Activated CD4-positive, alpha-beta T cell treated with anti-CD3 and anti-CD28 coated beads, Interleukin-2, amount 10 ng/mL, durations not matched to agents 24 days and 14 days (primary cell): ENCODE measurements at regions not wholly inside any gene's neighbourhood (a gene's known extent, or its start where the extent isn't known, plus 50 kb on each side); places are given as distances from the start of the nearest gene placed in this dataset.

ENCODE experiments used
- DNase-seq: peaks from one replicate; pipeline ENCODE4 v3.0.0; 2022
- H3K27ac Mint-ChIP-seq: one replicate; pipeline ENCODE4 v1.8.0; 2022; ENCODE audit warnings: mild to moderate bottlenecking, mixed read lengths
- H3K27me3 Mint-ChIP-seq: one replicate; pipeline ENCODE4 v1.8.0; 2022; ENCODE audit warnings: mixed read lengths
- H3K36me3 Mint-ChIP-seq: one replicate; pipeline ENCODE4 v1.8.0; 2022; ENCODE audit warnings: low read depth, mild to moderate bottlenecking, mixed read lengths
- H3K4me1 Mint-ChIP-seq: one replicate; pipeline ENCODE4 v1.8.0; 2021; ENCODE audit warnings: mixed read lengths
- H3K4me3 Mint-ChIP-seq: one replicate; pipeline ENCODE4 v1.8.0; 2022; ENCODE audit warnings: mild to moderate bottlenecking, moderate library complexity, mixed read lengths
- H3K9me3 Mint-ChIP-seq: one replicate; pipeline ENCODE4 v1.8.0; 2021; ENCODE audit warnings: mixed read lengths
- intact Hi-C: fragments of 100-400 bp; cut with micrococcal nuclease; formaldehyde crosslinking; loops from one replicate; pipeline ENCODE4 v1.15.1; 2023

DNA sequence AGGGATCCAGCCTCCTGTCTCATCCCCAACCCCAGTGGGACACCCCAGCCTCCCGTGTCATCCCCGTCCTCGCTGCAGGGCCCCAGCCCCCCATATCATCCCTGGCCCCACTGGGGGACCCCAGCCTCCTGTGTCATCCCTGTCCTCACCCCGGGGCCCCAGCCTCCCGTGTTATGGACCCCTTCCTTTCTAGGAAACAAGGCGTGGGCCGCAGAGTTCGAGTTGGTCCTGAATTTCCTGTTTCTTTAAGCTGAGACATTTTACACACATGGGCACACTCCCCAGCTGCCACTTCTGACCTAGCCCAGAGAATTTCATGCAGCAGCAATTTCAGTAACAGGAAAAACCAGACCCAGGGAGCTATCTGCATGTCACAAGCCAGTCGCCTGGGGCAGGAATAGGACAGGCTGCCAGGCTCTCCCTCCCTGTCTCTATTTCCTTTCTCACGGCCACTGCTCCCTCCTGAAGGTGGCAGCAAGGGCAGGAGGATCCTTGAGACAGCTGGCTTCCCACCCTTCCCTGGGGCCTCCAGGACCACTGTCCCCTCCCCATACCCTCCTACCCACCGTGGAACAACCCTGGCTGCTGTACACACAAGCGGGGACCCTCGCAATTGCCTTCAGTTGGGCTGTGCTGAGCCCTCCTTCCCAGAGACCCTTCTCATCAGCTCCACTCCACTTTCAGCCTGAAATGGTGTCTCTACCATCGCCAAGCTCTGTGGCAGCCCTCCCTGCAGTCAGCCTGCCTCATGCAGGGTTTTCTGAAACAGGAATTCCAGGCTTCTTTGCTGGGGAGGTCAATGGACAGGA lies 141.9 kb upstream of the ID2 start:
- Mint-ChIP-seq H3K4me1 (peaks cover 81% of the 10 kb centered on the region), H3K27me3 (no peaks in the 10 kb centered on the region), H3K4me3 (peak overlapping the region; percentile 60), H3K9me3 (no peaks in the 10 kb centered on the region), H3K36me3 (no peaks in the 10 kb centered on the region), H3K27ac (peak overlapping the region; percentile 99)
- intact Hi-C loops: loop anchor here (5.0 to 10.0 kb wide), 4 partner anchors 555 to 1013 kb away; no protein-coding TSS in a partner anchor
- no peak for DNase-seq

DNA sequence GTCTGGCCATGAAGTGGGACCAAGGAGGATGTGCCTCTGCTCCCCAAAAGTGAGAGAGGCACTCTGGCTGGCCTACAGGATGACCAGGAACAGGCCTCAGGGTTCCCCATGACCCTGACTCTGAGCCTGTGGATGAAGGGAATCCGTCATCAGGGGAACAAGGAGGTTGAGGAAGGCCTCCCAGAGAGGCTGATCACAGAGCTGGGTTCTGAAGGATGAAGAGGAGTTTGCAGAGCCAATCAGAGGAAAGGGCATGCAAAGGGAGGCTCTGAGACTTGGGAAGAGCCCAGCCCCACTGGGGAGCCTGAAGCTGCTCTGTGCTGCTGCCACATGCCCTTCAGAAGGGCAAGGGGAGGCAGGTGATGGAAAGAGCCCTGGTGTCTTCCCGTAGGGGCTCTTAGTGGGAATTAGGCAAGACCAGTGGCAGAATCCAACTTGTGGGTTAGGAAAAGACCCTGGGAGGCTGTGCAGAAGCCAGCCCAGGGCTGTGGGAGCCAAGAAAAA lies 141.3 kb upstream of the ID2 start:
- H3K9me3 Mint-ChIP-seq: no peaks in the 10 kb centered on the region
- H3K4me3 Mint-ChIP-seq: peak overlapping the region; percentile 60
- no peak for DNase-seq

DNA sequence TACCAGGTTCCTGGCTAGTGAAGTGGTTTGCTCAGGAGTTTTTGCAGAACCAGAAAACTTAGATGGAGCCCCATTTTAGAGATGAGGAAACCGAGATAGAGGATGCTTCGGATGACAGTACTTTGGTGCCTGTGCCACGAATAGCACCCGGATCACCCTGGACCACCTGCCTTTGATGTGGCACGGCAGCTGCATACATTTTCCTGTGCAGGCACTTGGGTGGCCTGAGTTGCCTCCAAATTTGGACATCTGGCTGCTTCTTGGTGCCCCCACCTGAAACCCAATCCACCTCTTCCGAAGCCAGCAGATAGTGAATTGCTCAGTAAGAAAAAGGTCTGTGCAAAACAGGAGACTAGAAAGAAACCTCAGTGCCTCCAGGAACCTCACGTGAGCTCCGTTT lies 140.6 kb upstream of the ID2 start:
- Mint-ChIP-seq H3K27ac (peak overlapping the region; percentile 99), H3K36me3 (no peaks in the 10 kb centered on the region), H3K4me1 (peaks cover 85% of the 10 kb centered on the region), H3K27me3 (no peaks in the 10 kb centered on the region), H3K9me3 (no peaks in the 10 kb centered on the region), H3K4me3 (peak overlapping the region; percentile 60)
- peak; percentile 66 for DNase-seq
- intact Hi-C loops: loop anchor here (5.0 to 10.0 kb wide), 4 partner anchors 556 to 1014 kb away; no protein-coding TSS in a partner anchor

More for the DNA sequence above, 141.3 kb upstream of the ID2 start:
- H3K4me1 Mint-ChIP-seq: peaks cover 88% of the 10 kb centered on the region
- H3K27me3 Mint-ChIP-seq: no peaks in the 10 kb centered on the region
- H3K27ac Mint-ChIP-seq: peak overlapping the region; percentile 99
- intact Hi-C loops: loop anchor here (5.0 to 10.0 kb wide), 4 partner anchors 556 to 1013 kb away; no protein-coding TSS in a partner anchor
- no peaks in the 10 kb centered on the region for H3K36me3 Mint-ChIP-seq

DNA sequence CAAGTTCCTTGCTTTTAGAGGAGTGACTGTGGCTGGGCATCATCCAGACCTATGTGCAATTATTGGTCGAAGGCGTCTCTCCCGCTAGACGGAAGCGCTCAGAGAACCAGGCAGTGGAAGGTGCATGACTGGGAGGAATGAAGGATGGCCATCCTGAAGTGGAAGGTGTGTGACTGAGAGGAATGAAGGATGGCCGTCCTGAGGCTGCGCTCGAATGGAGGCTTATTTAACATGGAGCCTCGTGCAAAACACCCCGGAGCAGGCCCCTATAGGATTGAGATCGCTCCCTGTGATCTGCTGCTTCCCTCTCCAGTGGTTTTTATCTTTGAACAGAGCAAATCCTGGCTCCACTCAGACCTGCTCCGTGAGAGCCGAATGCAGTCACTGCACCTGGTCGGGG lies 140.2 kb upstream of the ID2 start:
- Mint-ChIP-seq H3K4me1 (peaks cover 85% of the 10 kb centered on the region), H3K9me3 (no peaks in the 10 kb centered on the region), H3K27ac (peak overlapping the region; percentile 99), H3K27me3 (no peaks in the 10 kb centered on the region), H3K36me3 (no peaks in the 10 kb centered on the region), H3K4me3 (peak overlapping the region; percentile 74)
- intact Hi-C loops: loop anchor here (2.0 to 10.0 kb wide), 7 partner anchors 53 to 1111 kb away; no protein-coding TSS in a partner anchor
- DNase-seq: no peak

DNA sequence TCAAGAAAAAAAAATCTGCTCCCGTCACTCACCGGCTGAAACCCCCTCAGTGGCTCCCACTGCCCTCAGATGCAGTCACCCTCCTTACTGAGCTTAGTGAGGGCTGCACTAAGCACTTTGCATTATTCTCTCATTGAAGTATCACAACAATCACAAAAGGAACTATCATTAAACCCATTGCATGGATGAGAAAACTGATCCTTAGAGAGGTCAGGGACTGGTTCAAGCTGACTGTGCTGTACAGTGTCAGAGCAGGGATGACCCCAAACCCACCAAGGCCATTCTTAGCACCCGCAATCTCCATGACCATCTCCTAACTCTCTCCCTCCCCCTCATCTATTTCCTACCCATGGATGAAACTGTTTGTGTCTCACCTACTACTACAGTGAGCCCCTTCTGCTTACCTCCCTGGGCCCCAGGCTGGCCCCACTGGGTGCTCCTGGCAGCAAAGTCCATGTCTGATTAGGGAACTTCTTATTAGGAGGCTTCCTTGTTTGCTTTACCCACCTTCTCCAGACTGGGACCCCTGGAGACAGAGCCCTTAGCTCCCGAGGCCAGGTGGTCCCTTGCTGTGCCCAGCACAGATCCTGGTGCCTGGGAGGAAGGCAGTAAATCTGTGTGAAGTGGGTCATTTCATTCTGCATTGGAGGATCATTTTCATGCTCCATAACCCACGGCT lies 139.3 kb upstream of the ID2 start:
- Mint-ChIP-seq H3K36me3 (no peaks in the 10 kb centered on the region), H3K4me3 (peak overlapping the region; percentile 74), H3K4me1 (peaks cover 89% of the 10 kb centered on the region), H3K27ac (peak overlapping the region; percentile 99), H3K27me3 (no peaks in the 10 kb centered on the region), H3K9me3 (no peaks in the 10 kb centered on the region)
- intact Hi-C loops: loop anchor here (1.0 to 10.0 kb wide), 22 partner anchors 27 to 1112 kb away; no protein-coding TSS in a partner anchor
- no peak for DNase-seq

DNA sequence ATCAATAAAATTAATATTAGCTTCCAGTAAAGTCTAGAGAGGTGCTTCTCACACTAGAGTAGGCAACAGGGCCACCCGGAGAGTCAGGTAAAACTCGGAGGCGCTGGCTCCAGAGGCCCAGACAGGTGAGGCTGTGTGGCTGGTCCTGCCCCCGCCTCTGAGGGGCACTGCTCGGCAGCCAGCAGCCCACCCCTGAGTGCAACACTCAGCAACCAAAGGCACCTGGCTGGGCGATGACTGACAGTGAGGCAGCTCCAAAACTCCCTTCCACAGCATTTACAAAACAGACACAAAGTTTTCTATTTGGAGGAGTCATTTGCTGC lies 138.8 kb upstream of the ID2 start:
- H3K4me3 Mint-ChIP-seq: peak overlapping the region; percentile 74
- intact Hi-C loops: loop anchor here (1.0 to 10.0 kb wide), 22 partner anchors 28 to 1112 kb away; no protein-coding TSS in a partner anchor
- peaks cover 89% of the 10 kb centered on the region for H3K4me1 Mint-ChIP-seq
- no peaks in the 10 kb centered on the region for H3K27me3 Mint-ChIP-seq
- peak overlapping the region; percentile 99 for H3K27ac Mint-ChIP-seq
- no peak for DNase-seq
- no peaks in the 10 kb centered on the region for H3K36me3 Mint-ChIP-seq
- H3K9me3 Mint-ChIP-seq: no peaks in the 10 kb centered on the region

DNA sequence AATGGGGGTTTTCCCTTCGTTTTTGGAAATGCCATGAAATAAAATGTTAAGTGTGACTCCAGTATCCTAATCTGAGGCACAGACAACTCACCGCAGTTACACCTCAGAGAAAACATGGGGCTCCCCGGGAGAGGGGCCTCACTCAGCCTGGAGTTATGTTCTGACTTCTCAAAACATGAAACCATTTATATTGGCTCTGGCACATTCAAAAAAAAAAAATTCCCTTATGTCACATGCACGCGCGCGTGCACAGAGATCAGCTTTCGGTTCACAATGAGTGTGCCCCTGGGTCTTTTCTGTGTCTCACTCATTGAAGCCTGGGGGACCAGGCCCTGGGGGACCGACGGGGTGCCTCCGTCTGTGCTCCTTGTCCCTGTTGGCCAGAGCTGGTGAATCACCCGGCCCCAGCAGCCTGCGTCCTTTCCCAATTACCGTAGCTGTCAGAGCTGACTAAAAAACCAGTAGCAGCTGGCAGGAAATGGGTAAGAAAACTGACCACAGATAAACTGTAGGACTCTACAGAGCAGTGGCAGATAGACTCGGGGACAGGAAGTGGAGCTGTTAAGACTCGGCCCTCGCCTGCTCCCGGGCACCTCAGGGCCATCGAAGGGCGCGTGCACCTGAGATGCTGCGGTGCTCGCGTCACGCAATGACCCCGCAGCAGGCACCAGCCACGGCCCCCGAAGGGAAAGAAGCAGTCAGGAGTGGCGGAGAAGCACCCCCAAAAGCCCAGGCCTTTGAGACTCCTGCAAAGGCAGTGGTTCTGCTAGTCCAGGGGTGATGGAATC lies 138.3 kb upstream of the ID2 start:
- H3K9me3 Mint-ChIP-seq: no peaks in the 10 kb centered on the region

DNA sequence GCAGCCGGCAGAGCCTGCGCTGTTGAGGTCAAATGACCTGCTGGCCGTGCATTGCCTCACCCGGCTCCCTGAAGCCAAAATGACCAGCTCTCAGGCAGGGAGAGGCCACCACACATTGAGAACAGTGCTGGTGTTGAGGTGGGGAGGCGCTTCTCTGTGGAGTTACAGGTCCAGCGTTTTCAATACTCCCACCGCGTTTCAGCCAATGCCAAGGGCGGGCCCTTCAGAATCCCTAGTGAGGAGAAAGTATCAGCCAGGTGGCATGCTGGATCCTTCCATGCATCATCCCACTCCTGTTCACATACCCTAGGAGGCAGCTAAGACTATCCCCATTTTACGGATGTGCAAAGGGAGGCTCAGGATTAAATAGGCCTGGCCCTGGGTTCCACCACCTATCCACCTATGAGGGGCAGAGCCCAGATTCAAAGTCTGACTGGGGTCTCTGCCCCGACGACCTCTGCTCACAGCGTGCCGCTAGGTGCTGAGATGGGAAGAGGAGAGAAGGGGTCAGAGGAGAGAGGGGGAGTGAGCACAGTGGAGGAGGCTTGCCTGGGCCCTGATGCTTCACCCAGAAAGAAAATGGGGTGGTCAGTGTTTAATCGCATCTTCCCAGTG lies 137.6 kb upstream of the ID2 start:
- H3K27me3 Mint-ChIP-seq: no peaks in the 10 kb centered on the region
- peak overlapping the region; percentile 64 for H3K4me3 Mint-ChIP-seq
- intact Hi-C loops: loop anchor here (2.0 to 10.0 kb wide), 6 partner anchors 33 to 1107 kb away; no protein-coding TSS in a partner anchor
- H3K27ac Mint-ChIP-seq: peak overlapping the region; percentile 99
- H3K36me3 Mint-ChIP-seq: no peaks in the 10 kb centered on the region
- H3K4me1 Mint-ChIP-seq: peaks cover 84% of the 10 kb centered on the region
- DNase-seq: no peak
- H3K9me3 Mint-ChIP-seq: no peaks in the 10 kb centered on the region

More for the DNA sequence above, 138.3 kb upstream of the ID2 start:
- H3K36me3 Mint-ChIP-seq: no peaks in the 10 kb centered on the region
- peak overlapping the region; percentile 99 for H3K27ac Mint-ChIP-seq
- intact Hi-C loops: loop anchor here (1.0 to 10.0 kb wide), 24 partner anchors 28 to 1113 kb away; no protein-coding TSS in a partner anchor
- H3K27me3 Mint-ChIP-seq: no peaks in the 10 kb centered on the region
- peak; percentile 91 for DNase-seq
- H3K4me3 Mint-ChIP-seq: peak overlapping the region; percentile 74
- H3K4me1 Mint-ChIP-seq: peaks cover 85% of the 10 kb centered on the region

DNA sequence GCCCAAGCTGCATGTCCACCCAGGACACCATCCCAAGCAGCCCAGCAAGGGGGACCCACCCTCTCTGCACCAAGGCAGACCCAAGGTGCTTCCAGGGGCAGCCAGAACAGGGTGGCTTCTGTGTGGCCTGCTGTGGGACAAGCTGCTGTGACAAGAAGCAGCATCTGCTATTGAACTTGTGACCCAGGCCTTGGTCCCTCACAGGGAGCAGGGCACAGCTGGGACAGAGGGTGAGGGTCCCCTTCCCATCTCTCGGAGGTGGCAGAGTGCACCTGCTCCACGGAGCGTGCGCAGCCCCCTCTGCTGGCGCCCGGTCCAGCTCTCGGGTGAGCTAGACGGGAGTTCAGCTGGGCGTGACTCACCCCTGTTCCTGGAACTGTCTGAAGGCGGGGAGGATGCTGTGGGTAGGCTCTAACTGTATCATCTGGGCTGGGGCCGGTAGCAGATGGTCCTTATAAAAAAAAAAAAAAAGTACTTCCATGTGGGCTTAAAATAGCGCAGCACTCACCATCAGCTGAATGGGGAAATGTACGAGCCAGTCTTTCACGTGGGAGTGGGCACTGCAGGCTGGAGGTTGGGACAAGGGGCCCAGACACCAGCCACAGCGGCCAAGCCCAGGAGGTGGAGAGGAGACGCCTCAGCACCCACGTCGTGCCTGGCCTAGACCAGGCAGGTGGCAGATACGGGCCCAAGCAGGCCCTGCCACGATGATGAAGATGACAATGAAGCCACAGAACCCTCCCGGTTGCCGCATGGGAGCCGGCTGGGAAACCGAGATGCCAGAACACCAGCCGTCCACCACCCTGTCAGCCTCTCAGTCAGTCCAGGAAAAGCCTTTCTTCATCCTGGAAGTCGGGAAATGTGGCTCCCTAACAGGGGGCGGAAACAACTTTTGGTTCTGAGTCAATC lies 136.8 kb upstream of the ID2 start:
- Mint-ChIP-seq H3K27me3 (no peaks in the 10 kb centered on the region), H3K4me3 (peak overlapping the region; percentile 64), H3K9me3 (no peaks in the 10 kb centered on the region), H3K27ac (peak overlapping the region; percentile 99), H3K4me1 (peaks cover 80% of the 10 kb centered on the region), H3K36me3 (no peaks in the 10 kb centered on the region)
- DNase-seq: peak; percentile 95
- intact Hi-C loops: loop anchor here (1.0 to 10.0 kb wide), 8 partner anchors 32 to 1108 kb away; no protein-coding TSS in a partner anchor

DNA sequence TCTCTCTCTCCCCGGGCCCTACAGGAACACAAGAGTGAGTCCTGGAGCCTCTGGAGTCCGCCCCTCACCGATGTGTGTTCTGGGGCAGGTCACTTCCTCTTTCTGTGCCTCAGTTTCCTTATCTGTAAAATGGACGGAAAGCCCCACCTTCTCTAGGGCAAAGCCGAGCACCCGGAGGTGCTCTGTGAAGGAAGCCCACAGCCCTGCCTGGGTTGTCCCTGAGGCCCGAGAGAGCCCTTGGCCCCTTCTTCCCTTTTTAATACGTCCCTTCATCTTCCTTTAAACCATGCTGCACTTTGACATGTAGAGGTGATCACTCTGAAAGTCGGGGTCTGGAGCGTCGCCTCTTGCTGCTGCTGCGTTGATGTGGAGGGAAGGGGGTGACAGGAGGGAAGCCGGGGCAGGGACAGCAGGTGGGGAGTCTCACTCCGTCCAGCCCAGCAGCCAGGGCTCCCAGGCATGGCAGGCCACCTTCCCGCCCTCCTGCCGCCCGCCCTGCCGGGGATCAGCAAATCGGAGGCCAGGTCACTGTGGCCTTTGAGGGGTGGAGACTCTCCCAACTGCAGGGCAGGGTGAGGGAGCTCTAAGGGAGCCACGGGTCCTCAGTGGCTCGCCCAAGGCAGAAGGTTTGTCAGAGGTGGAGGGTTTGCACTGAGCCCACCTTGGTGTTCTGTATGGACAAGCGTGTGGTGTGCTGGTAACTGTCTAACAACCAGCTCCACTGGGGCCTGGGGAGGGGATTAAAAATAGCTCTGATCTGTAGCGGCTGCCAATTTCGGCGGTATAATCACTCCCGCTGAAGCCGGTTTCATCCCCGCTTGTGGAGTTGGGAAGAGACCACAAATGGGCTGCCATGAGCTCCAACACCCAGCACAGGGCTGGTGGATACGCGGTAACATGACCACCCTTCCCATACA lies 135.9 kb upstream of the ID2 start:
- H3K9me3 Mint-ChIP-seq: no peaks in the 10 kb centered on the region
- H3K27me3 Mint-ChIP-seq: no peaks in the 10 kb centered on the region
- H3K4me3 Mint-ChIP-seq: peak overlapping the region; percentile 22
- peak overlapping the region; percentile 99 for H3K27ac Mint-ChIP-seq
- H3K4me1 Mint-ChIP-seq: peaks cover 71% of the 10 kb centered on the region
- intact Hi-C loops: loop anchor here (1.0 to 10.0 kb wide), 5 partner anchors 31 to 1109 kb away; no protein-coding TSS in a partner anchor
- H3K36me3 Mint-ChIP-seq: no peaks in the 10 kb centered on the region
- DNase-seq: no peak

DNA sequence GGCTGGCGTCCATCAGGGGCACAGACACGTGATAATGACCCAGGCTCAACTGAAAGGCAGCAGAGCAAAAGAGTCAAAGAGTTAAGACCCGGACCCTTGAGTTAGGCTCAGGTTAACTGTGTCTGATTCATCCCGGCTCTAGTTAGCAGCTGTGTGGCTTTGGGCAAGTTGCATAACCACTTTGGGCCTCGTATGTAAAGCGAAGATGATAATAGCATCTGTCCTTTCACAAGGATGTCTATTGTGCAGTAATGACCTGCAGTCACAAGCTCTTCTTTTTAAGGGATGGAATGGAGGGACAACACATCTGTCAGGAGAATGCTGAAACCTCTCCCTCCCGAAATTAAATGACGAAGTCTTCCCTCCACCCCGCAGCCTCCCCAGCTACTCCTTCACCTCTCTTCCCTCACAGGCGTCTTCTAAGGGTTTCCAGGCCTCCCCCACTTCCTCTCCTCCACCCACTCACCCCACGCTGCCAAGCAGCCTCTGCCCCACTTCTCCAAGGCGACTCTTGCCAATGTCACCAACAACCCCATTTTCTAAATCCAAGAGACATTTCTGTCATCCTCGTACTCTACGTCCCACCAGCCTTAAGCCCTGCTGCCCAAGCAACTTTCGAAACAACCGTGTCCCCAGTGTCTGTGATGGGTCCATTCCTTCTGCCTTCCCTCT lies 135.1 kb upstream of the ID2 start:
- no peaks in the 10 kb centered on the region for H3K36me3 Mint-ChIP-seq
- no peaks in the 10 kb centered on the region for H3K27me3 Mint-ChIP-seq
- peak overlapping the region; percentile 77 for H3K27ac Mint-ChIP-seq
- peaks cover 67% of the 10 kb centered on the region for H3K4me1 Mint-ChIP-seq
- DNase-seq: no peak
- H3K9me3 Mint-ChIP-seq: no peaks in the 10 kb centered on the region
- intact Hi-C loops: loop anchor here (10.0 kb wide), 1 partner anchor 562 kb away; no protein-coding TSS in a partner anchor
- no peak overlapping the region for H3K4me3 Mint-ChIP-seq
